ENCODE measurements at regions not wholly inside any gene's neighbourhood (a gene's known extent, or its start where the extent isn't known, plus 50 kb on each side); places are given as distances from the start of the nearest gene placed in this dataset.

DNA sequence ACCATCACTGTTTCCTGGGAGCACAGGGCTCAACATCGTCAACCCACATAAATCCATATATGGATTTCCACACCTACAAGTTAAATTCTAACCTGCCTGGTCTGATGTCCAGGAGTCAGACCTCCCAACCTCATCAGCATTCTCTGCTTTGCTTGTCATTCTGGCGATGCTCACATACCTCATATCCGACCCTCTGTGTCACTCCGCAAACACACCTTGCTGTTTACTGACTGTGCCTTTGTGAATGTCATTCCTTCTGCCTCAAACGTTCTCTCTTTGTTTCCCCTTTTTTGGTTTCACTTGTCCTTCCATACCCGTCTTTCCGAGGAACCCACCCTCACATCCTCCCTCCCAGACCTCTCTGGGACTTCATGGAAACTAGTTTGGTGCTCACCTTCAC, 187.1 kb downstream of the ACTR3 start:
- Histone ChIP-seq H3K27me3 (ENCODE audit: low read depth, low read length) (peaks cover 18% of the 10 kb centered on the region), H3K4me3 (ENCODE audit: low read length) (no peak overlapping the region), H3K4me2 (ENCODE audit: low read length) (no peak overlapping the region), H4K20me1 (ENCODE audit: insufficient read depth, low read length) (no peaks in the 10 kb centered on the region), H3K36me3 (replicated peaks; ENCODE audit: low read depth, low read length) (no peaks in the 10 kb centered on the region), H3K4me1 (ENCODE audit: low read length) (no peaks in the 10 kb centered on the region), H3K27ac (ENCODE audit: low read length) (no peak overlapping the region), H3K9ac (ENCODE audit: low read length) (no peak overlapping the region), H2AFZ (ENCODE audit: low read depth, low read length) (no peak overlapping the region), H3K9me3 (ENCODE audit: insufficient read depth, low read length) (no peaks in the 10 kb centered on the region), H3K79me2 (ENCODE audit: low read length) (no peaks in the 10 kb centered on the region)
- TF ChIP-seq EZH2phosphoT487 (IDR thresholded peaks at IDR 0.05; ENCODE audit: low read depth) = no peak
- TF ChIP-seq, protein P1, sequence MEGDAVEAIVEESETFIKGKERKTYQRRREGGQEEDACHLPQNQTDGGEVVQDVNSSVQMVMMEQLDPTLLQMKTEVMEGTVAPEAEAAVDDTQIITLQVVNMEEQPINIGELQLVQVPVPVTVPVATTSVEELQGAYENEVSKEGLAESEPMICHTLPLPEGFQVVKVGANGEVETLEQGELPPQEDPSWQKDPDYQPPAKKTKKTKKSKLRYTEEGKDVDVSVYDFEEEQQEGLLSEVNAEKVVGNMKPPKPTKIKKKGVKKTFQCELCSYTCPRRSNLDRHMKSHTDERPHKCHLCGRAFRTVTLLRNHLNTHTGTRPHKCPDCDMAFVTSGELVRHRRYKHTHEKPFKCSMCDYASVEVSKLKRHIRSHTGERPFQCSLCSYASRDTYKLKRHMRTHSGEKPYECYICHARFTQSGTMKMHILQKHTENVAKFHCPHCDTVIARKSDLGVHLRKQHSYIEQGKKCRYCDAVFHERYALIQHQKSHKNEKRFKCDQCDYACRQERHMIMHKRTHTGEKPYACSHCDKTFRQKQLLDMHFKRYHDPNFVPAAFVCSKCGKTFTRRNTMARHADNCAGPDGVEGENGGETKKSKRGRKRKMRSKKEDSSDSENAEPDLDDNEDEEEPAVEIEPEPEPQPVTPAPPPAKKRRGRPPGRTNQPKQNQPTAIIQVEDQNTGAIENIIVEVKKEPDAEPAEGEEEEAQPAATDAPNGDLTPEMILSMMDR (IDR thresholded peaks at IDR 0.05; ENCODE audit: low read depth, low read length) = no peak

GRCh38 chr2:114079366-114080004, 189.6 kb downstream of the ACTR3 start:
- Histone ChIP-seq H3K79me2 (ENCODE audit: low read length) (no peaks in the 10 kb centered on the region), H3K27me3 (ENCODE audit: low read depth, low read length) (peaks cover 16% of the 10 kb centered on the region; the same call in 1 of the 2 replicates), H3K36me3 (replicated peaks; ENCODE audit: low read depth, low read length) (no peaks in the 10 kb centered on the region), H3K9me3 (ENCODE audit: insufficient read depth, low read length) (no peaks in the 10 kb centered on the region), H3K4me2 (ENCODE audit: low read length) (no peak overlapping the region), H4K20me1 (ENCODE audit: insufficient read depth, low read length) (no peaks in the 10 kb centered on the region), H3K4me3 (ENCODE audit: low read length) (no peak overlapping the region), H2AFZ (ENCODE audit: low read depth, low read length) (no peak overlapping the region), H3K4me1 (ENCODE audit: low read length) (peaks cover 9% of the 10 kb centered on the region), H3K9ac (ENCODE audit: low read length) (no peak overlapping the region), H3K27ac (ENCODE audit: low read length) (no peak overlapping the region)
- TF ChIP-seq, protein P1 (IDR thresholded peaks at IDR 0.05; ENCODE audit: low read depth, low read length) = no peak
- no peak for TF ChIP-seq EZH2phosphoT487 (IDR thresholded peaks at IDR 0.05; ENCODE audit: low read depth)

DNA sequence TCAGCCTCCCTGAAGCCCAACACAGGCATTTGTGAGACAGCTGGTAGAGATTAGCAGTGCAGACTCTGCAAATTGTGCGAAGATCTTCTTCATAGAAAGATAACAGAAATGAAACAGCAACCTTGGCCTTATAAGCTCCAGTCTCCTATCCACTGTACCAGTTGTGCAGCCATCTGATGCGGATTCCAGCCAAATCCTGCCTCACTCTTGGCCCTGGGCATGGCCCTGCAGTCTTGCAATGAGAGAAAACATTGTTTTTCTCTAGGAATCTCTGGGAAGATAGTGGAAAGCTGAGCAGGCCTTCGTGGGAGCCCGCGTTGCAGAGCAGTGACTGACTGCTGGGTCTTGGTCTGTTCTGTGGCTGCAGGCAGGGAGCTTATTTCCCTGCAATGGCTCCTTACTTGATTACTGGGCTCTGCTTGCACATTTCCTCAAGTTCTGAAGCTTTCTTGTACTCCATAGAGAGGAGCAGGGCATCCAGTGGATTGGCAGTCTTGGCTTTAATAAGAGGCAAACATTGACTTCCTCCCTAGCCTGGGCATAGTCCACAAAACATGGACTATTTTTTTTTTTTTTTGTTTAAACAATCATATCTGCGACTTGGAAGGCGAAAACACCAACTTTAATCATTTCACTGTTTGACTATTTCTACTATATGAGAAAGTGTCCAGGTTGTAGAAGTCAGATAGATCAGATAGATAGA, 193.0 kb downstream of the ACTR3 start:
- Histone ChIP-seq H3K4me3 (ENCODE audit: low read length) (no peak overlapping the region), H3K9ac (ENCODE audit: low read length) (no peak overlapping the region), H2AFZ (ENCODE audit: low read depth, low read length) (no peak overlapping the region), H3K4me2 (ENCODE audit: low read length) (peak overlapping the region; percentile 2; the same call in 1 of the 2 replicates), H3K27me3 (ENCODE audit: low read depth, low read length) (peaks cover 7% of the 10 kb centered on the region; the same call in 1 of the 2 replicates), H3K36me3 (replicated peaks; ENCODE audit: low read depth, low read length) (no peaks in the 10 kb centered on the region), H3K79me2 (ENCODE audit: low read length) (no peaks in the 10 kb centered on the region), H4K20me1 (ENCODE audit: insufficient read depth, low read length) (no peaks in the 10 kb centered on the region), H3K9me3 (ENCODE audit: insufficient read depth, low read length) (no peaks in the 10 kb centered on the region), H3K4me1 (ENCODE audit: low read length) (peaks cover 9% of the 10 kb centered on the region), H3K27ac (ENCODE audit: low read length) (no peak overlapping the region)
- TF ChIP-seq, protein P1 (IDR thresholded peaks at IDR 0.05; ENCODE audit: low read depth, low read length) = no peak
- no peak for TF ChIP-seq EZH2phosphoT487 (IDR thresholded peaks at IDR 0.05; ENCODE audit: low read depth)

GRCh38 chr2:114083717-114084387, 194.0 kb downstream of the ACTR3 start:
- Histone ChIP-seq H3K4me1 (ENCODE audit: low read length) (peaks cover 9% of the 10 kb centered on the region), H3K4me3 (ENCODE audit: low read length) (no peak overlapping the region), H2AFZ (ENCODE audit: low read depth, low read length) (no peak overlapping the region), H3K9ac (ENCODE audit: low read length) (no peak overlapping the region), H3K27ac (ENCODE audit: low read length) (no peak overlapping the region), H3K27me3 (ENCODE audit: low read depth, low read length) (peaks cover 7% of the 10 kb centered on the region; the same call in 1 of the 2 replicates), H3K79me2 (ENCODE audit: low read length) (no peaks in the 10 kb centered on the region), H3K36me3 (replicated peaks; ENCODE audit: low read depth, low read length) (no peaks in the 10 kb centered on the region), H4K20me1 (ENCODE audit: insufficient read depth, low read length) (no peaks in the 10 kb centered on the region), H3K4me2 (ENCODE audit: low read length) (peak overlapping the region; percentile 2; the same call in 1 of the 2 replicates), H3K9me3 (ENCODE audit: insufficient read depth, low read length) (no peaks in the 10 kb centered on the region)
- TF ChIP-seq, protein P1 (IDR thresholded peaks at IDR 0.05; ENCODE audit: low read depth, low read length) = no peak
- no peak for TF ChIP-seq EZH2phosphoT487 (IDR thresholded peaks at IDR 0.05; ENCODE audit: low read depth)

Measured in OCI-LY3 (cell line).